ENCODE measurements at regions not wholly inside any gene's neighbourhood (a gene's known extent, or its start where the extent isn't known, plus 50 kb on each side); places are given as distances from the start of the nearest gene placed in this dataset.

GRCh38 chr12:75853626-75854025 lies 177.9 kb downstream of the PHLDA1 start:
- no peak for TF ChIP-seq CTCF (IDR thresholded peaks at IDR 0.05)
- peaks cover 5% of the 10 kb centered on the region for H3K4me1 Mint-ChIP-seq
- intact Hi-C loops (cut with micrococcal nuclease): no loop called here
- no peaks in the 10 kb centered on the region for H3K36me3 Mint-ChIP-seq (ENCODE audit: low read depth)
- H3K4me3 Mint-ChIP-seq: no peak overlapping the region
- H3K9me3 Mint-ChIP-seq: no peaks in the 10 kb centered on the region
- H3K27ac Mint-ChIP-seq: no peak overlapping the region
- ATAC-seq (ENCODE audit: low read depth): no peak
- ChIA-PET POLR2A (no interaction called here), CTCF (no interaction called here)
- no peak for DNase-seq
- peaks cover 12% of the 10 kb centered on the region for H3K27me3 Mint-ChIP-seq

- Mint-ChIP-seq H3K27me3 (peaks cover 10% of the 10 kb centered on the region), H3K27ac (no peak overlapping the region), H3K4me1 (peaks cover 5% of the 10 kb centered on the region), H3K9me3 (no peaks in the 10 kb centered on the region), H3K36me3 (ENCODE audit: low read depth) (no peaks in the 10 kb centered on the region), H3K4me3 (no peak overlapping the region)
- no peak for ATAC-seq (ENCODE audit: low read depth)
- no peak for DNase-seq
- ChIA-PET POLR2A (no interaction called here), CTCF (no interaction called here)
- intact Hi-C loops (cut with micrococcal nuclease): no loop called here
- no peak for TF ChIP-seq CTCF (IDR thresholded peaks at IDR 0.05)
Observed at GRCh38 chr12:75852956-75853355, 178.6 kb downstream of the PHLDA1 start.

- H3K4me3 Mint-ChIP-seq: no peak overlapping the region
- ChIA-PET POLR2A (no interaction called here), CTCF (no interaction called here)
- H3K27ac Mint-ChIP-seq: no peak overlapping the region
- intact Hi-C loops (cut with micrococcal nuclease): no loop called here
- H3K4me1 Mint-ChIP-seq: peaks cover 5% of the 10 kb centered on the region
- DNase-seq (no peak), ATAC-seq (ENCODE audit: low read depth) (no peak)
- TF ChIP-seq CTCF (IDR thresholded peaks at IDR 0.05): no peak
- no peaks in the 10 kb centered on the region for H3K9me3 Mint-ChIP-seq
- peaks cover 10% of the 10 kb centered on the region for H3K27me3 Mint-ChIP-seq
- no peaks in the 10 kb centered on the region for H3K36me3 Mint-ChIP-seq (ENCODE audit: low read depth)
Observed at GRCh38 chr12:75852143-75852542, 179.4 kb downstream of the PHLDA1 start.

GRCh38 chr12:75850721-75851462 lies 180.7 kb downstream of the PHLDA1 start:
- no peak for TF ChIP-seq CTCF (IDR thresholded peaks at IDR 0.05)
- peaks cover 5% of the 10 kb centered on the region for H3K4me1 Mint-ChIP-seq
- ChIA-PET POLR2A (no interaction called here), CTCF (no interaction called here)
- intact Hi-C loops (cut with micrococcal nuclease): no loop called here
- DNase-seq (no peak), ATAC-seq (ENCODE audit: low read depth) (no peak)
- H3K9me3 Mint-ChIP-seq: peaks cover 4% of the 10 kb centered on the region
- H3K4me3 Mint-ChIP-seq: no peak overlapping the region
- no peaks in the 10 kb centered on the region for H3K36me3 Mint-ChIP-seq (ENCODE audit: low read depth)
- H3K27me3 Mint-ChIP-seq: peaks cover 10% of the 10 kb centered on the region
- no peak overlapping the region for H3K27ac Mint-ChIP-seq

- Mint-ChIP-seq H3K4me3 (no peak overlapping the region), H3K4me1 (peaks cover 5% of the 10 kb centered on the region), H3K36me3 (ENCODE audit: low read depth) (no peaks in the 10 kb centered on the region), H3K9me3 (peaks cover 5% of the 10 kb centered on the region), H3K27ac (no peak overlapping the region), H3K27me3 (peaks cover 7% of the 10 kb centered on the region)
- POLR2A ChIA-PET: no interaction called here
- TF ChIP-seq CTCF (IDR thresholded peaks at IDR 0.05): no peak
- intact Hi-C loops (cut with micrococcal nuclease): no loop called here
- DNase-seq (no peak), ATAC-seq (ENCODE audit: low read depth) (no peak)
- CTCF ChIA-PET: no interaction called here
Observed at GRCh38 chr12:75848961-75849360, 182.6 kb downstream of the PHLDA1 start.
